Stimulated activated CD4-positive, alpha-beta T cell treated with anti-CD3 and anti-CD28 coated beads, Interleukin-4, amount 100 ng/mL, for 24 hours (primary cell): ENCODE measurements at regions not wholly inside any gene's neighbourhood (a gene's known extent, or its start where the extent isn't known, plus 50 kb on each side); places are given as distances from the start of the nearest gene placed in this dataset.

Source experiments
- DNase-seq: peaks from one replicate; pipeline ENCODE4 v3.0.0-alpha.2; 2020

- DNase-seq, result no peak
These were observed 293.5 kb upstream of the FSTL5 start for GRCh38 chr4:162457071-162457865.

- DNase-seq, result no peak
These were observed 292.3 kb upstream of the FSTL5 start for GRCh38 chr4:162456106-162456505.

- DNase-seq, result no peak
These were observed 286.8 kb upstream of the FSTL5 start for GRCh38 chr4:162450531-162451035.

GRCh38 chr4:162443510-162443909 lies 279.7 kb upstream of the FSTL5 start:
- no peak for DNase-seq

- DNase-seq, result no peak
These were observed 278.3 kb upstream of the FSTL5 start for GRCh38 chr4:162442128-162442527.

DNA sequence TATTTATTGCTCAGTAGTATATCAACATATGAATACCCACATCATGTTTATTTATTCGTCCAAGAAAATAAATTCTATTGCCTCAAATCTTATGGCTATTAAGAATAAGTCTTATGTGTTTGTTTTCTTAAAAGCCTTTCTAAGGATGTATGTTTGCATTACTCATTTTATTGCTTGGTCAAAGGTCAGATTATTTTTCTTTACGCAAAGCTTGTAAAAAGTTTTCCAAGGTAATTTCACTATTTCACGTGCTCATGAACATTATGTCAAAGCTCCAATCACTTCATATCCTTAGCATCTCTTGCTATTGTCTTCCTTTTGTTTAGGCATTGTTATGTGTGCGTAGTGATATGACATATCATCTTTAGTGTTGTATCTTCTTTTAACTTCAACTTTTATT lies 258.5 kb upstream of the FSTL5 start:
- no peak for DNase-seq

GRCh38 chr4:162410854-162411253 lies 247.1 kb upstream of the FSTL5 start:
- DNase-seq, result no peak

DNA sequence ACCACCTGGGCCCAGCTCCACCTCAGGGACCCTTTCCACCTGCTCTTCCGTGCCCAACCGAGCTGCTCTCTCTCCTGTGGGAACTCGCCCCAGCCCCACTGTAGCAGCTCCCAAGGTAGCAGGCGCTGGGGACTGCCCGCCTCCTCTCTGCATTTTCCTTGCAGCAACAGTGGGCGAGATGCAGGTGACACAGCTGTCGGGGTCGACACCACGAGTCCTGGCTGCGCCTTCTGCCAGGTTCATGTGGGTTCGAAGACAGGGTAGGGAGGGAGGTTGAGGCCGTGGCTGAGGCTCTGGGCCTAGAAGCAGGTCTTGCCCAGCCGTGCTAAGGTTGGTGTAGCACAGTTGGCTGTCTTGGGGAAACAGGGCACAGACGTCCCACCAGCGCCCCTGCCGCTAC lies 245.2 kb upstream of the FSTL5 start:
- DNase-seq, result no peak

- no peak for DNase-seq
These were observed 244.5 kb upstream of the FSTL5 start for GRCh38 chr4:162408309-162408708.

DNA sequence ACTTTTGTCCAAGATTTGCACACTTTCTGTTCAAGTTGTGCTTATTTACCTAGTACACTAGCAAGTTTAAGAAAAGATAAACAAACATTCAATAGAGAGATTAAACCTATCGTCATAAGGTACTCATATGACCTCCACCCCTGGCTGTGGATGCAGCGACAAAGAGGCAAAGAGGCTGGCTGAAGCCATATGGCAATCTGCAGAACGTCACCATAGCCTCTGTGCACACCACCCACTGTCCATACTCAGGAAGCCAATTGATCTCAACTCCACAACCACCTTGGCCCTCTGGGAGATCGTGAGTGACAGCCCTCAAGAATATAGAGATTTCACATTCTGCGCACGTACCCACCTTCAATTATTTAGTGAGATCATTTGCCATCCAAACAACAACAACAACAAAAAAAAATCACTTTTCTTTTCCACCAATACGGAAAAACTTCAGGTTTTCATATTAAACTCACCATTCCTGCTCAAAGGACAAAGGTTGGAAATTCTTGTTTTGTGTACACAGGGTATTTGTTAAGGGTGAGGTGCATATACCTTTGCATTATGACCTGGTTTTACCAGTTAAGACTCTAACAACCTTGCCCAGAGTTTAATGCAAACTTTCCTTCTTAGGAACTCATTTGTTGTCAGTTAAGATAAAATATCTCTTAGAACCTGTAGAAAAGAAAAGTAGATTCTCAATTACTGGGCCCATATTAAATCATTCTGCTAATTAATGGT lies 243.0 kb upstream of the FSTL5 start:
- no peak for DNase-seq

- no peak for DNase-seq
These were observed 240.1 kb upstream of the FSTL5 start for GRCh38 chr4:162403932-162404331.

GRCh38 chr4:162403419-162403818 lies 239.6 kb upstream of the FSTL5 start:
- DNase-seq, result no peak

GRCh38 chr4:162401021-162401420 lies 237.2 kb upstream of the FSTL5 start:
- DNase-seq, result no peak

DNA sequence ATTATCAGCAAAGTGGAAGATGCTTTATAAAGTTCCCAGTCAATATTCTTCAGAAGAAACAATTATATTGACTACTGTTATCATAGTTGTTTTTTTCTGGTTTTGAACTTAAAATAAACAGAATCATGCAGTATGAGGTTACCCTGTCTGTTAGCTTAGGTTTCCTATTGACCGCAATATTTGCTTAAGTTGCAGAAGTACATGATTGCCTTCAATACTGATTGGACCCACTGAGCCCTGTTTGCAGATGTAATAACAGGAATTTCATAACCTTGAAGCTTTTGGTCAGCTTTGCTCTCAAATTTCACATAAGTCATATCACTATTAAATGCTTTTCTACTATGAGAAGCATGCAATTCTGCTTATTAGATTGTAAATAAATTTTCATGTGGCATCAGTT lies 229.1 kb upstream of the FSTL5 start:
- no peak for DNase-seq

DNA sequence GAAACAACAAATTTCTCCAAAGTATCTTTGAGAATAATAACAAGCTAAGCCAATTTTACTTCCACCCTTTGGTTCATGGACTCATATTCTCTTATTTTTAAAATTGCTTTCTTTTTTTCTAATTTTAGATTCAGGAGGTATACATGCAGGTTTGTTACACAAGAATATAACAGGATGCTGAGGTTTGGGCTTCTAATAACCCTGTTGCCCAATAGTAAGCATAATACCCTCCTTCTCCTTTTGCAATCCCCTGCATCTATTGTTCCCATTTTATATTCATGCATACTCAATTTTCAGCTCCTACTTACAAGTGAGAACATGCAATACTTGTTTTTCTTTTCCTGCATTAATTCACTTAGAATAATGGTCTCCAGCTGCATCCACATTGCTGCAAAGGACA lies 202.3 kb upstream of the FSTL5 start:
- no peak for DNase-seq

DNA sequence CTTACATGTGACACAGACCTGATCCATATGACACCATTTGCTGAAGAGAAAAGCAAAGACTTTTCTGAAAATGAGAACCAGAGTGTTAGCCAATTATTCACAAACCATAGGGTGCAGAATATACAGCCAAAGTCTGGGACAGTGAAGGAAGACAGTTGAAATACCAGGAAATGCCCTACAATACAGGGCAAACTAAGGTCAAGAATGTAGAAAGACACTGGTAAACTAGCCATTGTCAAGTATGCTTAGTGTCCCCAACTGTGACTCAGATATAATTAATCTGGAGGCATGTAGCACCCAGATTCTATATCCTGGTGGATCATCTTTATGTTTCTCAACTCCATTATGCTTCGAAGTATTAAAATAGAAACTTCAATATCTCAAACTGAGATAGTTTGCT lies 200.9 kb upstream of the FSTL5 start:
- DNase-seq, result no peak

GRCh38 chr4:162360369-162361149 lies 196.8 kb upstream of the FSTL5 start:
- no peak for DNase-seq

- DNase-seq, result no peak
These were observed 192.4 kb upstream of the FSTL5 start for GRCh38 chr4:162356181-162356580.

- no peak for DNase-seq
These were observed 188.8 kb upstream of the FSTL5 start for GRCh38 chr4:162352580-162353107.

DNA sequence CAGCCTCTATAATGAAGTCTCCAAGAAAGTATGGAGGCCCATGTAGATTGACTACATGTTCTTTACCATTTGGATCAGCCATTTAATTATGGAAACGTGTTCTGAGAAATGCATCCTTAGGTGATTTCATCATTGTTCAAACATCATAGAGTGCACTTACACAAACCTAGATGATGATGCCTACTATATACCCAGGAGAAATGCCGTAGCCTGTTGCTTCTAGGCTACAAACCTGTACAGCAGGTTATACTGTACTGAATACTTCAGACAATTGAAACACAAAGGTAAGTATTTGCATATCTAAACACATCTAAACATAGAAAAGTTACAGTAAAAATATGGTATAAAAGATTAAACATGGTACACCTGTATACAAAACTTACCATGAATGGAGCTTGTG lies 186.5 kb upstream of the FSTL5 start:
- no peak for DNase-seq

GRCh38 chr4:162349395-162349794 lies 185.6 kb upstream of the FSTL5 start:
- DNase-seq, result no peak

DNA sequence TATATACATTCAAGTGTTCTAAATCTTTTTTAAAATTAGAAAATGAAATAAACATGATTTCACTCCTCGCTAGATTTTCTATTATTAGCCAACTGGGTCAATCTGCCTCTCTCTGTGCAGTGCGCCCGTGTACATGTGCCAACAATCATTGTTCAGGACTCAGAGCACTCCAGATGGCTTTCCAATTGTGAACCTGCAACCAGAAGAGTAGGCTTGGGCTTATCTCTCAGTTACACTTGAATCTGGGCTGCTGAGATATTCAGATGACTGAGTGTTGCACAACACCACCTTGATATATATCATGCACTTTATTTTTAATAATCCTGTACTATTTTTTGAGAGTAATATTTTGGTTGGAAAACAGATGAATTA lies 184.0 kb upstream of the FSTL5 start:
- no peak for DNase-seq

GRCh38 chr4:162347156-162347841 lies 183.5 kb upstream of the FSTL5 start:
- DNase-seq, result no peak
